Right lobe of liver (tissue), 6 donors: ENCODE measurements at regions not wholly inside any gene's neighbourhood (a gene's known extent, or its start where the extent isn't known, plus 50 kb on each side); places are given as distances from the start of the nearest gene placed in this dataset.
"Not testable (repeated sequence)": the region's sequence is repeated elsewhere in the genome, so short reads cannot be mapped to it uniquely, and the experiment has no call there.

Experiments used
- ATAC-seq, 4 donors: fragments of 200-7000 bp; cut with Tn5 transposase; one replicate each; pipeline ENCODE4 v1.9.1; 2020; ENCODE audit warnings: mild to moderate bottlenecking in 4 of 4, moderate library complexity in 4 of 4
- DNase-seq, 3 donors: peaks; one replicate each; pipeline ENCODE4 v3.0.0-alpha.2; 2020
- H3K27ac ChIP-seq, 3 donors: fragments of 200-600 bp; one replicate each; pipeline ENCODE4 v1.8.0; 2022
- H3K27me3 ChIP-seq, 2 donors: fragments of 200-600 bp; one replicate each; pipeline ENCODE4 v1.8.0; 2022
- H3K36me3 ChIP-seq, 4 donors: fragments of 200-600 bp; sonication (generic) in 1 of 4; one replicate each; pipeline versions ENCODE4 v1.5.1 to v1.8.0; 2017 to 2022; ENCODE audit warnings: control low read depth in 1 of 4
- H3K4me1 ChIP-seq, 4 donors: fragments of 200-600 bp; sonication (generic) in 1 of 4; one replicate each; pipeline versions ENCODE4 v1.5.1 to v1.8.0; 2017 to 2022; ENCODE audit warnings: control low read depth in 1 of 4
- H3K4me3 ChIP-seq, 3 donors: fragments of 200-600 bp; one replicate each; pipeline ENCODE4 v1.8.0; 2022
- H3K9me3 ChIP-seq, 4 donors: fragments of 200-600 bp; sonication (generic) in 1 of 4; one replicate each; pipeline versions ENCODE4 v1.5.1 to v1.8.0; 2017 to 2022; ENCODE audit warnings: control low read depth in 1 of 4
- CTCF ChIP-seq, 4 donors: fragments of 200-600 bp in 3 of 4; fragments of 450-650 bp in 1 of 4; IDR thresholded peaks; one replicate each; pipeline versions ENCODE4 v1.5.1 to v1.8.0; 2016 to 2022; ENCODE audit warnings: antibody characterized with exemption in 4 of 4, mild to moderate bottlenecking in 2 of 4
- POLR2A ChIP-seq: fragments of 450-650 bp; IDR thresholded peaks from one replicate; pipeline ENCODE4 v1.6.1; 2017; ENCODE audit warnings: antibody characterized with exemption, mild to moderate bottlenecking
- WGBS: methylation state at CpG from one replicate; pipeline ENCODE4 v1.1.6; 2018; ENCODE audit warnings: low coverage, low lambda C conversion rate; ENCODE audit not compliant: insufficient coverage; ENCODE audit errors: missing lambda C conversion rate; 5-methylcytosine and 5-hydroxymethylcytosine counted together
- intact Hi-C, 2 donors: fragments of 100-400 bp; cut with DNase I; formaldehyde crosslinking; loops; one replicate each; pipeline versions ENCODE4 v1.11.2 to v1.14.1; 2022
- donor health status: DM: no; HTN: yes; CAD: no.
- donor health status: DM: no; HTN: no; CAD: no.
- donor health status: DM: no; HTN: no; CAD: no.
- donor health status: DM: no; HTN: yes; CAD: no.
- donor health status: DM: no; HTN: yes; CAD: no.

- WGBS = 55% methylated on average over 4 of the region's 9 CpGs
- Histone ChIP-seq H3K4me3 (no peak overlapping the region), H3K36me3 (no peaks in the 10 kb centered on the region), H3K27me3 (no peaks in the 10 kb centered on the region), H3K9me3 (no peaks in the 10 kb centered on the region), H3K4me1 (no peaks in the 10 kb centered on the region), H3K27ac (no peak overlapping the region)
- intact Hi-C loops = no loop called here
- DNase-seq (no peak), ATAC-seq (no peak)
- no peak for TF ChIP-seq CTCF (IDR thresholded peaks at IDR 0.05)
- TF ChIP-seq POLR2A = no peak
Observed at GRCh38 chr10:43843321-43844101, 194.8 kb upstream of the ZNF32 start.

- ATAC-seq = no peak
- Histone ChIP-seq H3K36me3 (no peaks in the 10 kb centered on the region), H3K4me1 (no peaks in the 10 kb centered on the region), H3K9me3 (no peaks in the 10 kb centered on the region), H3K4me3 (no peak overlapping the region), H3K27me3 (no peaks in the 10 kb centered on the region), H3K27ac (no peak overlapping the region)
- no peak for DNase-seq
- TF ChIP-seq CTCF (IDR thresholded peaks at IDR 0.05) = no peak
- no peak for TF ChIP-seq POLR2A
- intact Hi-C loops = no loop called here
- WGBS = 73% methylated on average over 9 of the region's 9 CpGs
Observed at GRCh38 chr10:43842496-43842895, 193.8 kb upstream of the ZNF32 start.

GRCh38 chr10:43842072-43842471 lies 193.4 kb upstream of the ZNF32 start:
- no peaks in the 10 kb centered on the region for H3K9me3 ChIP-seq

GRCh38 chr10:43839973-43840372 lies 191.3 kb upstream of the ZNF32 start:
- WGBS = 17% methylated on average over 2 of the region's 3 CpGs

More at GRCh38 chr10:43842072-43842471, 193.4 kb upstream of the ZNF32 start:
- 60% methylated on average over 5 of the region's 6 CpGs for WGBS
- H3K36me3 ChIP-seq = no peaks in the 10 kb centered on the region
- DNase-seq (no peak), ATAC-seq (no peak)
- H3K27ac ChIP-seq = no peak overlapping the region
- no peak overlapping the region for H3K4me3 ChIP-seq
- H3K4me1 ChIP-seq = no peaks in the 10 kb centered on the region
- no peaks in the 10 kb centered on the region for H3K27me3 ChIP-seq
- intact Hi-C loops = no loop called here
- TF ChIP-seq CTCF (IDR thresholded peaks at IDR 0.05) (no peak), POLR2A (no peak)

GRCh38 chr10:43834751-43835150 lies 186.1 kb upstream of the ZNF32 start:
- WGBS = 40% methylated on average over 2 of the region's 2 CpGs
- H3K27ac ChIP-seq, H3K36me3 ChIP-seq, H3K9me3 ChIP-seq, H3K4me3 ChIP-seq, DNase-seq, H3K27me3 ChIP-seq, ATAC-seq, H3K4me1 ChIP-seq, intact Hi-C loops: not testable (repeated sequence)

More at GRCh38 chr10:43839973-43840372, 191.3 kb upstream of the ZNF32 start:
- no peak overlapping the region for H3K27ac ChIP-seq
- TF ChIP-seq CTCF (IDR thresholded peaks at IDR 0.05) (no peak), POLR2A (no peak)
- DNase-seq (no peak), ATAC-seq (peak; percentile 25 to 66 (median 30))
- H3K36me3 ChIP-seq = no peaks in the 10 kb centered on the region
- no peaks in the 10 kb centered on the region for H3K4me1 ChIP-seq
- H3K4me3 ChIP-seq = no peak overlapping the region
- intact Hi-C loops = no loop called here
- H3K9me3 ChIP-seq = no peaks in the 10 kb centered on the region
- H3K27me3 ChIP-seq = no peaks in the 10 kb centered on the region
